ENCODE measurements at regions not wholly inside any gene's neighbourhood (a gene's known extent, or its start where the extent isn't known, plus 50 kb on each side); places are given as distances from the start of the nearest gene placed in this dataset.
"Not testable (repeated sequence)": the region's sequence is repeated elsewhere in the genome, so short reads cannot be mapped to it uniquely, and the experiment has no call there.

- Histone ChIP-seq H3K9me3 (no peaks in the 10 kb centered on the region), H3K4me1 (peaks cover 38% of the 10 kb centered on the region), H3K36me3 (ENCODE audit: low read depth, missing control alignments) (no peaks in the 10 kb centered on the region), H3K4me3 (peak overlapping the region in 1 of 2 donors; percentile 47), H3K27me3 (no peaks in the 10 kb centered on the region), H3K27ac (peak overlapping the region; percentile 24 to 48)
- TF ChIP-seq CTCF (IDR thresholded peaks at IDR 0.05) = no peak
- no peak for TF ChIP-seq POLR2A (IDR thresholded peaks at IDR 0.05)
- WGBS, 2 donors = 15 to 19% methylated on average over 10 of the region's 10 CpGs
- peak; percentile 42 for DNase-seq
- intact Hi-C loops (cut with DNase I; ENCODE audit: low total_unique reads) = no loop called here
Observed at GRCh38 chr1:54475946-54476516, 69.8 kb upstream of the SSBP3 start.

GRCh38 chr1:54475357-54475881 lies 69.2 kb upstream of the SSBP3 start:
- Histone ChIP-seq H3K9me3 (no peaks in the 10 kb centered on the region), H3K4me3 (peak overlapping the region in 1 of 2 donors; percentile 47), H3K4me1 (peaks cover 32% of the 10 kb centered on the region), H3K27me3 (no peaks in the 10 kb centered on the region), H3K36me3 (ENCODE audit: low read depth, missing control alignments) (no peaks in the 10 kb centered on the region), H3K27ac (peak overlapping the region; percentile 18 to 48)
- intact Hi-C loops (cut with DNase I; ENCODE audit: low total_unique reads) = no loop called here
- TF ChIP-seq CTCF (IDR thresholded peaks at IDR 0.05) (no peak), POLR2A (IDR thresholded peaks at IDR 0.05) (no peak)
- WGBS, 2 donors = 26 to 32% methylated on average over 9 to 21 of the region's 21 CpGs
- DNase-seq = no peak

GRCh38 chr1:54474310-54475251 lies 68.4 kb upstream of the SSBP3 start:
- peak overlapping the region in 1 of 2 donors; percentile 66 for H3K27ac ChIP-seq
- intact Hi-C loops (cut with DNase I; ENCODE audit: low total_unique reads) = no loop called here
- no peak for TF ChIP-seq POLR2A (IDR thresholded peaks at IDR 0.05)
- TF ChIP-seq CTCF (IDR thresholded peaks at IDR 0.05) = no peak
- no peaks in the 10 kb centered on the region for H3K36me3 ChIP-seq (ENCODE audit: low read depth, missing control alignments)
- peaks cover 23% of the 10 kb centered on the region for H3K4me1 ChIP-seq
- WGBS, 2 donors = 0 to 3% methylated on average over 1 to 24 of the region's 47 CpGs
- no peaks in the 10 kb centered on the region for H3K27me3 ChIP-seq
- DNase-seq = peak; percentile 50
- no peaks in the 10 kb centered on the region for H3K9me3 ChIP-seq
- H3K4me3 ChIP-seq = peak overlapping the region; percentile 37 to 47

GRCh38 chr1:54471588-54471987 lies 65.4 kb upstream of the SSBP3 start:
- Histone ChIP-seq H3K9me3 (no peaks in the 10 kb centered on the region), H3K27ac (no peak overlapping the region), H3K4me3 (no peak overlapping the region), H3K4me1 (peaks cover 14% of the 10 kb centered on the region), H3K27me3 (no peaks in the 10 kb centered on the region), H3K36me3 (ENCODE audit: low read depth, missing control alignments) (no peaks in the 10 kb centered on the region)
- intact Hi-C loops (cut with DNase I; ENCODE audit: low total_unique reads) = no loop called here
- TF ChIP-seq POLR2A (IDR thresholded peaks at IDR 0.05) (no peak), CTCF (IDR thresholded peaks at IDR 0.05) (no peak)
- 74 to 78% methylated on average over 3 to 7 of the region's 7 CpGs for WGBS, 2 donors
- DNase-seq = no peak

GRCh38 chr1:54469444-54469843 lies 63.2 kb upstream of the SSBP3 start:
- H3K4me3 ChIP-seq; H3K9me3 ChIP-seq; H3K27me3 ChIP-seq; H3K36me3 ChIP-seq (ENCODE audit: low read depth, missing control alignments); intact Hi-C loops (cut with DNase I; ENCODE audit: low total_unique reads); H3K27ac ChIP-seq; DNase-seq; H3K4me1 ChIP-seq: not testable (repeated sequence)
- 93 to 96% methylated on average over 2 of the region's 2 CpGs for WGBS, 2 donors

- H3K4me1 ChIP-seq; intact Hi-C loops (cut with DNase I; ENCODE audit: low total_unique reads); H3K4me3 ChIP-seq; H3K9me3 ChIP-seq; H3K27ac ChIP-seq; H3K27me3 ChIP-seq; H3K36me3 ChIP-seq (ENCODE audit: low read depth, missing control alignments); DNase-seq: not testable (repeated sequence)
- WGBS, 2 donors = 91 to 97% methylated on average over 3 to 5 of the region's 5 CpGs
Observed at GRCh38 chr1:54468288-54469084, 62.3 kb upstream of the SSBP3 start.

Measured in testis (tissue), 2 donors.